Cardiac muscle cell (in vitro differentiated cells and primary cell): ENCODE measurements at regions not wholly inside any gene's neighbourhood (a gene's known extent, or its start where the extent isn't known, plus 50 kb on each side); places are given as distances from the start of the nearest gene placed in this dataset.

ENCODE experiments used
- DNase-seq, 2 donors: peaks; one replicate each; pipeline versions ENCODE4 v3.0.0 to v3.0.0-alpha.2; 2010 to 2017; ENCODE audit warnings: low read depth in 1 of 2, low spot score in 1 of 2
- H3K27ac ChIP-seq: fragments of 200-600 bp; sonication (generic); 2 replicates; pipeline ENCODE4 v1.5.1; 2016
- H3K27me3 ChIP-seq: fragments of 200-600 bp; sonication (generic); 2 replicates; pipeline ENCODE4 v1.6.0; 2016; ENCODE audit warnings: control low read depth
- H3K36me3 ChIP-seq: fragments of 200-600 bp; sonication (generic); 2 replicates; pipeline ENCODE4 v1.5.1; 2016; ENCODE audit warnings: control low read depth
- H3K4me1 ChIP-seq: fragments of 200-600 bp; sonication (generic); 2 replicates; pipeline ENCODE4 v1.8.1; 2017; ENCODE audit warnings: low read depth, mild to moderate bottlenecking, mixed run types
- H3K4me3 ChIP-seq: fragments of 200-600 bp; sonication (generic); 2 replicates; pipeline ENCODE4 v1.5.1; 2016; ENCODE audit warnings: mild to moderate bottlenecking
- H3K9me3 ChIP-seq: fragments of 200-600 bp; sonication (generic); 2 replicates; pipeline ENCODE4 v1.5.1; 2017; ENCODE audit warnings: low read depth, mild to moderate bottlenecking, control low read depth
- TF ChIP-seq, protein P1 (sequence below): IDR thresholded peaks from 2 replicates; pipeline ENCODE4 v1.5.1; 2012; ENCODE audit warnings: low read depth, mild to moderate bottlenecking, low read length

DNA sequence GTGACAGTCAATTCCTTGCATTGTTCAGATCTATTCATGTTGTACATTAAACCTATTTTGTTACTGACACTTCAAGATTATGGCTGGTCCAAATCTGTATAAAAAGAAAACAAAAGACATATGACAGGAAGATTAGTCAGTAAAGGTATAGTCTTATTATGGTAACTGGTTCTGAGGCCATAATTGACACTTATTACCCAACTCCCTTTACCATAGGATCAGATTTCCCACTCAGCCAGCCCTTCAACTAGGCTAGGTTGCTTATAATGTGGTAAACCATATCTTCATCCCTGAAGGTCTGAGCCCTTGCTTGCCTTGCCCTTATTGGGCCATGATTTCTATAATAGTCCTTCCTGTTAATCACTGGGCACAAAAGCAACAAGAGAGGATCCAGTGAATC is 289.6 kb downstream of the CXXC4 start:
- no peak for DNase-seq
- H3K27ac ChIP-seq, result no peak overlapping the region
- TF ChIP-seq, protein P1, sequence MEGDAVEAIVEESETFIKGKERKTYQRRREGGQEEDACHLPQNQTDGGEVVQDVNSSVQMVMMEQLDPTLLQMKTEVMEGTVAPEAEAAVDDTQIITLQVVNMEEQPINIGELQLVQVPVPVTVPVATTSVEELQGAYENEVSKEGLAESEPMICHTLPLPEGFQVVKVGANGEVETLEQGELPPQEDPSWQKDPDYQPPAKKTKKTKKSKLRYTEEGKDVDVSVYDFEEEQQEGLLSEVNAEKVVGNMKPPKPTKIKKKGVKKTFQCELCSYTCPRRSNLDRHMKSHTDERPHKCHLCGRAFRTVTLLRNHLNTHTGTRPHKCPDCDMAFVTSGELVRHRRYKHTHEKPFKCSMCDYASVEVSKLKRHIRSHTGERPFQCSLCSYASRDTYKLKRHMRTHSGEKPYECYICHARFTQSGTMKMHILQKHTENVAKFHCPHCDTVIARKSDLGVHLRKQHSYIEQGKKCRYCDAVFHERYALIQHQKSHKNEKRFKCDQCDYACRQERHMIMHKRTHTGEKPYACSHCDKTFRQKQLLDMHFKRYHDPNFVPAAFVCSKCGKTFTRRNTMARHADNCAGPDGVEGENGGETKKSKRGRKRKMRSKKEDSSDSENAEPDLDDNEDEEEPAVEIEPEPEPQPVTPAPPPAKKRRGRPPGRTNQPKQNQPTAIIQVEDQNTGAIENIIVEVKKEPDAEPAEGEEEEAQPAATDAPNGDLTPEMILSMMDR, result no peak
- no peaks in the 10 kb centered on the region for H3K4me1 ChIP-seq
- no peaks in the 10 kb centered on the region for H3K36me3 ChIP-seq
- no peaks in the 10 kb centered on the region for H3K27me3 ChIP-seq
- H3K4me3 ChIP-seq, result no peak overlapping the region
- no peaks in the 10 kb centered on the region for H3K9me3 ChIP-seq

DNA sequence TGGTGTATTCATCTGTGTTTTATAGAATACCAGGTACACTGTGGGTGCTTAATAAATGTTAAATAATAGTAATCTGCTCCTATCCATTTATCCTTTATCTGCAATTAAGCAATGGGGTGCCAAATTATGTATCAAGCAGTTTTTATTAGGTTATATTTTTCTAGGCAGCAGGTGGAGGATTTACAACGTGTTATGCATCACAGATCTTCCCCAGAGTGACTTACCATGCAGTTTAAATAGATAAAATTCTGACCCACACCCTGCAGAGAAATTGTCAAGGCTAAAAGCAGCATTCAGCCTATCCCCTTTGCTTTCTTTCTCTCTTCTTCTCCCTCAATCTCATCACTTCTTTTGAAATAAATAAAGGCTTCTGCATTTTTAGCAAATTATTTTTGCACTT is 306.4 kb downstream of the CXXC4 start:
- TF ChIP-seq, protein P1, result no peak
- no peaks in the 10 kb centered on the region for H3K9me3 ChIP-seq
- H3K36me3 ChIP-seq, result no peaks in the 10 kb centered on the region
- H3K27ac ChIP-seq, result no peak overlapping the region
- DNase-seq, result no peak
- H3K4me3 ChIP-seq, result no peak overlapping the region
- H3K4me1 ChIP-seq, result peaks cover 8% of the 10 kb centered on the region
- no peaks in the 10 kb centered on the region for H3K27me3 ChIP-seq

DNA sequence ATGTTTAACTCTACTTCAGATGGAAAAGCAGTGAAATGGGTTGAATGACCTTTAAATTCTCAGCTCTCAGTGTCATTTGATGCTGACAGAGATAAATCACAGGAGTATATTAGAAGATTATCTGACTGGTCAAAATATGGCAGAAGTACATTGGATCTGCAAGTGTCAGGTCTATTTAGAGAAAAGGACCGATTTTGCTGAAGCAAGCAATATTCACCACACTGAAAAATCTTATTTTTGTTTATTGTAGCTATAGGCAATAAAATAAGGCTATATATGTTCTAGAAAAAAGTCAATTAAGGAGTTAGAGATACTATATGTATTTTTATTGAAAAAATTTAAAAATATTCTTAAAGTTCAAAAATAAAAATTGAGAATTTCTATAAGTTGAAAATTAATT is 325.3 kb downstream of the CXXC4 start:
- Histone ChIP-seq H3K27ac (no peak overlapping the region), H3K9me3 (no peaks in the 10 kb centered on the region), H3K36me3 (no peaks in the 10 kb centered on the region), H3K4me1 (no peaks in the 10 kb centered on the region), H3K27me3 (no peaks in the 10 kb centered on the region), H3K4me3 (no peak overlapping the region)
- TF ChIP-seq, protein P1, result no peak
- DNase-seq, result no peak

DNA sequence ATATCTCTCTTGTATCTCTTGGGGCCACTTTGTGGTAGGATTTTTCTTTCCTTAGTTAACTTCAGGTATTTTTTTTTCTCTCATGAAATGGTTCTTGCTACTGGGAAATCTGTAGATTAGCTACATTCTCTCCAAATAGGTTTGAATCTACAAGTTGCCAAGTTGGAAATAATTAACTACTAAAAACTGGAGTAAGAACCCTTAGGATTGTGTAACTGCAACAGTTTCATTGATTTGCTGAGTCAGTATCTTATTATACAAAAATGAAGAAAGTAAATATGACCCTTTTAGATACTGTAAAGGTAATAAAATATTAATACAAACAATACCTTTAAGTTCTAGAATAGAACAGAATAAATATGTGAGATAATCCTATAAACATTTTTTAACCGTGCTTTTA is 327.9 kb downstream of the CXXC4 start:
- TF ChIP-seq, protein P1, result no peak
- H3K4me1 ChIP-seq, result no peaks in the 10 kb centered on the region
- no peak overlapping the region for H3K27ac ChIP-seq
- H3K4me3 ChIP-seq, result no peak overlapping the region
- no peaks in the 10 kb centered on the region for H3K9me3 ChIP-seq
- DNase-seq, result no peak
- no peaks in the 10 kb centered on the region for H3K36me3 ChIP-seq
- no peaks in the 10 kb centered on the region for H3K27me3 ChIP-seq

DNA sequence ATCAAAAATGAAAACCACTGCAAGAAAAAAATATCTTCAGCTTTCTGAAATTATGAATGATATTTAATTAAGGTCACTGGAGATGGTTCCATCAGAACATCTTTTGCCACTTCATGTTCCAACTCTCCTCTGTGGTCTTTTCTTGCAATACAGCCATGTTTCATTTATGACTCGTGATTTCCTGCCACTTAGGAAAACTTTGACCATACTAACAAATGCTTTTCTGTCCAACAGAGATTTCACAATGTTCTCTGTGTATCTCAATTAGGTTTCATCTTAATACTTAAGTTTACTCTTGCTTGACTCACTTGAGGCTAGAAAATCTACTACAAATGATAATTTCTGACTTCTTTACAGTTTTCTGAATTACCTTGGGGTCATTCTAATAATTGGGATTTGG is 330.9 kb downstream of the CXXC4 start:
- Histone ChIP-seq H3K4me3 (no peak overlapping the region), H3K9me3 (no peaks in the 10 kb centered on the region), H3K4me1 (no peaks in the 10 kb centered on the region), H3K27me3 (no peaks in the 10 kb centered on the region), H3K36me3 (no peaks in the 10 kb centered on the region), H3K27ac (no peak overlapping the region)
- no peak for DNase-seq
- TF ChIP-seq, protein P1, result no peak

DNA sequence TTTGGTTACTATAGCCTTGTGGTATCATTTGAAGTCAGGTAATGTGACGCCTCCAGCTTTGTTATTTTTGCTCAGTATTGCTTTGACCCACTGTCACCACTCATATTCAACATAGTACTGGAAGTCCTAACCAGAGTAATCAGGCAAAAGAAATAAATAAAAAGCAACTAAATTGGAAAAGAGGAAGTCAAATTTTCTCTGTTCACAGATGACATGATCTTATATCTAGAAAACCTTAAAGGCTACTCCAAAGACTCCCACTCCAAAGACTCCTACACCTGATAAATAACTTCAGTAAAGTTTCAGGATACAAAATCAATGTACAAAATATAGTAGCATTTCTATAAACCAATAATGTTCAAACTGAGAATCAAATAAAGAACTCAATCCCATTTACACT is 348.6 kb downstream of the CXXC4 start:
- no peak for DNase-seq
- no peaks in the 10 kb centered on the region for H3K9me3 ChIP-seq
- H3K4me3 ChIP-seq, result no peak overlapping the region
- no peaks in the 10 kb centered on the region for H3K36me3 ChIP-seq
- H3K4me1 ChIP-seq, result no peaks in the 10 kb centered on the region
- no peak overlapping the region for H3K27ac ChIP-seq
- TF ChIP-seq, protein P1, result no peak
- no peaks in the 10 kb centered on the region for H3K27me3 ChIP-seq
